Neural progenitor cell (in vitro differentiated cells): ENCODE measurements at regions not wholly inside any gene's neighbourhood (a gene's known extent, or its start where the extent isn't known, plus 50 kb on each side); places are given as distances from the start of the nearest gene placed in this dataset.
"Not testable (repeated sequence)": the region's sequence is repeated elsewhere in the genome, so short reads cannot be mapped to it uniquely, and the experiment has no call there.

Source experiments
- CTCF ChIP-seq: fragments of 200-600 bp; sonication (generic); IDR thresholded peaks from 2 replicates; pipeline ENCODE4 v1.5.1; 2017; ENCODE audit warnings: antibody characterized with exemption, mild to moderate bottlenecking
- EZH2 ChIP-seq: fragments of 200-600 bp; sonication (generic); IDR thresholded peaks from 2 replicates; pipeline ENCODE4 v1.6.1; 2017; ENCODE audit warnings: antibody characterized with exemption, mild to moderate bottlenecking, moderate library complexity
- EZH2phosphoT487 ChIP-seq: fragments of 200-600 bp; sonication (generic); IDR thresholded peaks from 2 replicates; pipeline ENCODE4 v1.6.1; 2017; ENCODE audit warnings: antibody characterized with exemption

DNA sequence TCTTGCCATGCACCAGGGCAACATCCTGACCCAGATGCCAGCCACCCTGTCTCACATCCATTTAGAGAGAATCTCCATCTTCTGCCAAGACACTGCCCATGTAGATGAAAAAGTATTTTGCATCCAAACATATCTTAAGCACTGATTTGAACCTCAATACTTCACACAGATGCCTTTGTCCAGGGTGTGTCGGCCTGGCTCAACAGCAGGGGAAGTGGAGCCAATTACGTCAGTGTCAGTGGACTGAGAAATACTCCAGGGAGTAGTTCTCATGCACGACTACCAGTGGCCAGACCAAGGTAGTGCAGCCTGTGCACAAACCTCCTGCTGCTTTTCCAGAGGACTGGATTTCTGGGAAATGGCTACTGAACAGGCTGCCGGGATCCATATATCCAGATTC is 4840.7 kb upstream of the OR11H1 start:
- not testable (repeated sequence) for TF ChIP-seq CTCF, EZH2, EZH2phosphoT487
